Stomach (tissue), 8 donors: ENCODE measurements at regions not wholly inside any gene's neighbourhood (a gene's known extent, or its start where the extent isn't known, plus 50 kb on each side); places are given as distances from the start of the nearest gene placed in this dataset.
"Not testable (repeated sequence)": the region's sequence is repeated elsewhere in the genome, so short reads cannot be mapped to it uniquely, and the experiment has no call there.

ENCODE experiments used
- DNase-seq, 2 donors: peaks; one replicate each; pipeline versions ENCODE4 v3.0.0 to v3.0.0-alpha.2; 2013 to 2019
- H3K27ac ChIP-seq, 5 donors: fragments of 200-600 bp in 4 of 5; sonication (generic) in 4 of 5; one replicate each; pipeline ENCODE4 v1.5.1; 2013 to 2019; ENCODE audit warnings: mild to moderate bottlenecking in 1 of 5, moderate library complexity in 1 of 5
- H3K27me3 ChIP-seq, 3 donors: fragments of 200-600 bp; sonication (generic); one replicate each; pipeline ENCODE4 v1.5.1; 2017 to 2019; ENCODE audit warnings: mixed run types in 1 of 3
- H3K36me3 ChIP-seq, 4 donors: fragments of 200-600 bp; sonication (generic); 1 replicate in 3 of 4; 2 replicates in 1 of 4; pipeline ENCODE4 v1.5.1; 2016 to 2019
- H3K4me1 ChIP-seq, 4 donors: fragments of 200-600 bp; sonication (generic); one replicate each; pipeline ENCODE4 v1.5.1; 2016 to 2019
- H3K4me3 ChIP-seq, 4 donors: fragments of 200-600 bp; sonication (generic) in 3 of 4; one replicate each; pipeline ENCODE4 v1.5.1; 2016 to 2019; ENCODE audit warnings: mild to moderate bottlenecking in 1 of 4
- H3K9me3 ChIP-seq, 4 donors: fragments of 200-600 bp; sonication (generic); one replicate each; pipeline ENCODE4 v1.5.1; 2016 to 2019
- EP300 ChIP-seq: sonication (generic); formaldehyde crosslinking; IDR thresholded peaks from one replicate; pipeline ENCODE4 v1.6.1; 2017; ENCODE audit warnings: antibody characterized with exemption
- POLR2A ChIP-seq, 4 donors: fragments of 450-650 bp; IDR thresholded peaks; one replicate each; pipeline ENCODE4 v1.6.1; 2016; ENCODE audit warnings: antibody characterized with exemption in 4 of 4, control low read depth in 2 of 4, mild to moderate bottlenecking in 1 of 4, moderate library complexity in 1 of 4
- POLR2AphosphoS5 ChIP-seq, 3 donors: sonication (generic); formaldehyde crosslinking; IDR thresholded peaks; one replicate each; pipeline ENCODE4 v1.6.1; 2016; ENCODE audit warnings: antibody characterized with exemption in 3 of 3
- WGBS, 5 donors: extraction: QIAGEN DNeasy Blood & Tissue Kit in 3 of 5; methylation state at CpG; one replicate each; pipeline versions ENCODE4 v1.1.5 to v1.1.7; 2013 to 2018; 5-methylcytosine and 5-hydroxymethylcytosine counted together
- intact Hi-C: fragments of 100-400 bp; cut with DNase I; formaldehyde crosslinking; loops from one replicate; pipeline ENCODE4 v1.15.1; 2023; ENCODE audit warnings: low total_unique reads
- TF ChIP-seq, protein P1 (sequence below), 7 experiments: fragments of 450-650 bp in 4 of 7; fragments of 200-600 bp in 3 of 7; sonication (generic) in 3 of 7; IDR thresholded peaks; one replicate each; pipeline ENCODE4 v1.5.1; 2016 to 2019; ENCODE audit warnings: antibody characterized with exemption in 7 of 7, control low read depth in 2 of 7, mild to moderate bottlenecking in 1 of 7
- donor health status: healthy with polysubstance abuse.
- donor health status: Bipolar disorder and iron deficiency.
- donor health status: healthy.

DNA sequence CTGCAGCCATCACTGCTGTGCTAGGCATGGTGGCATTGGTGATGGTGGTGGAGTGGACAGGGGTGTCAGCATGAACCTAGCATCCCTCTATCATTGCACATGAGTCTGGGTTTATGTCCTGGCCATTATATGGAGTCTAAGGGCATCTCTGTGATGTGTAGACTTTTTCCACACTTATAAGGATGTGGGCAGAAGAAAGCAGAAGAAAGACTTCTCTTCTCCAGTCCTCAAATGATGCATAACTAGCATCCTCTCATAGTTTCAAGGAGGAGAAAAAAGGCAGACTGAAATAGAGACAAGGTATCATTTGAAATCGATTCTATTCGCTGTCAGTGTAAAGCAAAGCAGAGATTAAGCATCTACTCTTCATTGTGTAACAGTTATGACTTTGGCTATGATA, 140.0 kb upstream of the ATXN1 start:
- Histone ChIP-seq H3K9me3 (no peaks in the 10 kb centered on the region), H3K4me3 (no peak overlapping the region), H3K27ac (no peak overlapping the region), H3K27me3 (no peaks in the 10 kb centered on the region), H3K36me3 (no peaks in the 10 kb centered on the region), H3K4me1 (peaks cover 0 to 9% (median 4%) of the 10 kb centered on the region in 4 donors)
- 86 to 95% (median 89%) methylated on average over 2 of the region's 2 CpGs for WGBS, 5 donors
- intact Hi-C loops, result no loop called here
- TF ChIP-seq POLR2A (IDR thresholded peaks at IDR 0.05) (no peak), POLR2AphosphoS5 (IDR thresholded peaks at IDR 0.05) (no peak), EP300 (no peak)
- TF ChIP-seq, protein P1, sequence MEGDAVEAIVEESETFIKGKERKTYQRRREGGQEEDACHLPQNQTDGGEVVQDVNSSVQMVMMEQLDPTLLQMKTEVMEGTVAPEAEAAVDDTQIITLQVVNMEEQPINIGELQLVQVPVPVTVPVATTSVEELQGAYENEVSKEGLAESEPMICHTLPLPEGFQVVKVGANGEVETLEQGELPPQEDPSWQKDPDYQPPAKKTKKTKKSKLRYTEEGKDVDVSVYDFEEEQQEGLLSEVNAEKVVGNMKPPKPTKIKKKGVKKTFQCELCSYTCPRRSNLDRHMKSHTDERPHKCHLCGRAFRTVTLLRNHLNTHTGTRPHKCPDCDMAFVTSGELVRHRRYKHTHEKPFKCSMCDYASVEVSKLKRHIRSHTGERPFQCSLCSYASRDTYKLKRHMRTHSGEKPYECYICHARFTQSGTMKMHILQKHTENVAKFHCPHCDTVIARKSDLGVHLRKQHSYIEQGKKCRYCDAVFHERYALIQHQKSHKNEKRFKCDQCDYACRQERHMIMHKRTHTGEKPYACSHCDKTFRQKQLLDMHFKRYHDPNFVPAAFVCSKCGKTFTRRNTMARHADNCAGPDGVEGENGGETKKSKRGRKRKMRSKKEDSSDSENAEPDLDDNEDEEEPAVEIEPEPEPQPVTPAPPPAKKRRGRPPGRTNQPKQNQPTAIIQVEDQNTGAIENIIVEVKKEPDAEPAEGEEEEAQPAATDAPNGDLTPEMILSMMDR (IDR thresholded peaks at IDR 0.05), result no peak
- DNase-seq, result no peak

- H3K9me3 ChIP-seq, result peaks cover 0 to 13% (median 8%) of the 10 kb centered on the region in 4 donors
- H3K4me3 ChIP-seq, result no peak overlapping the region
- no peak for DNase-seq
- intact Hi-C loops, result no loop called here
- 62 to 66% (median 64%) methylated on average over 8 of the region's 8 CpGs for WGBS, 5 donors
- H3K4me1 ChIP-seq, result peaks cover 0 to 9% (median 4%) of the 10 kb centered on the region in 4 donors
- TF ChIP-seq EP300, result no peak
- no peak for TF ChIP-seq POLR2A (IDR thresholded peaks at IDR 0.05)
- TF ChIP-seq, protein P1 (IDR thresholded peaks at IDR 0.05), result no peak
- TF ChIP-seq POLR2AphosphoS5 (IDR thresholded peaks at IDR 0.05), result no peak
- no peaks in the 10 kb centered on the region for H3K27me3 ChIP-seq
- H3K27ac ChIP-seq, result no peak overlapping the region
- no peaks in the 10 kb centered on the region for H3K36me3 ChIP-seq
These were observed 137.6 kb upstream of the ATXN1 start for GRCh38 chr6:16898640-16899396.

DNA sequence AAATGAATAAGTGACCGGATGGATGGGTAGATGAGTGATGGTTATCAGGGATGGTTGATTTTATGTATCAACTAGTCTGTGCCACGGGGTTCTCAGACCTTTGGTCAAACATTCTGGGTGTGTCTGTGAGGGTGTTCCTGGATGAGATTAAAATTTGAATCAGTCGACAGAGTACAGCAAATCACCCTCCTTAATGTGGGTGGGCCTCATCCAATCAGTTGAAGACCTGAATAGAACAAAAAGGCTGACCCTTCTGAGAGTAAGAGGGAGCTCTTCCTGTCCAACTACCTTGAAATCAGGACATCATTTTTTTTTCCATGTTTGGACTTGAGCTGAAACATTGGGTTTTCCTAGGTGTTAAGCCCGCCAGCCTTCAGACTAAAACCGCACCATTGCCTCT, 136.4 kb upstream of the ATXN1 start:
- Histone ChIP-seq H3K36me3 (no peaks in the 10 kb centered on the region), H3K4me1 (peaks cover 0 to 9% (median 4%) of the 10 kb centered on the region in 4 donors), H3K27me3 (no peaks in the 10 kb centered on the region), H3K27ac (no peak overlapping the region), H3K9me3 (peaks cover 0 to 22% (median 8%) of the 10 kb centered on the region in 4 donors), H3K4me3 (no peak overlapping the region)
- 80 to 90% (median 82%) methylated on average over 5 of the region's 5 CpGs for WGBS, 5 donors
- intact Hi-C loops, result no loop called here
- TF ChIP-seq EP300, result no peak
- TF ChIP-seq, protein P1 (IDR thresholded peaks at IDR 0.05), result no peak
- DNase-seq, result no peak

DNA sequence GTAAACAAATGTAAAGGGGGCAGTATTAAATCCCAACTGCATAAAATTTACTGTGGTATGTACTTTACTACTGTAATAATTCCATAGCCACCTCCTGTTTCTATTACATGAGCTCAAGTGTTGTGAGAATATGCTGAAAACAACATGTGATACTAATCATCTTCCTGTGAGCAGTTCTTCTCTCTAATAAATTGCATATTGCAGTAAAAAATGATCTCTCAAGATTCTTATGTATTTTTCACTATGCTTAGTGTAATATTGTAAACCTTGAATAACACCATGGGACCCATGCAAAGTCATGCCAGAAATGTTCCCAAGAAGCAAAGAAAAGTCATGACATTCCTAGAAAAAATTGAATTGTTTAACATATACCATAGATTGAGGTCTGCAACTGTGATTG, 133.0 kb upstream of the ATXN1 start:
- Histone ChIP-seq H3K27me3 (no peaks in the 10 kb centered on the region), H3K4me1 (no peaks in the 10 kb centered on the region), H3K36me3 (no peaks in the 10 kb centered on the region), H3K9me3 (peaks cover 0 to 22% (median 8%) of the 10 kb centered on the region in 4 donors), H3K4me3 (no peak overlapping the region), H3K27ac (no peak overlapping the region)
- intact Hi-C loops, result no loop called here
- no peak for DNase-seq
- TF ChIP-seq EP300 (no peak), POLR2A (IDR thresholded peaks at IDR 0.05) (no peak), POLR2AphosphoS5 (IDR thresholded peaks at IDR 0.05) (no peak)
- TF ChIP-seq, protein P1 (IDR thresholded peaks at IDR 0.05), result no peak

- H3K4me1 ChIP-seq, intact Hi-C loops, H3K36me3 ChIP-seq, H3K27me3 ChIP-seq, H3K27ac ChIP-seq, H3K4me3 ChIP-seq, DNase-seq: not testable (repeated sequence)
- H3K9me3 ChIP-seq, result peaks cover 0 to 22% (median 8%) of the 10 kb centered on the region in 4 donors
- WGBS, 5 donors, result 85 to 94% (median 92%) methylated on average over 7 of the region's 7 CpGs
These were observed 129.8 kb upstream of the ATXN1 start for GRCh38 chr6:16891110-16891509.
